OCI-LY7 (cell line): ENCODE measurements at regions not wholly inside any gene's neighbourhood (a gene's known extent, or its start where the extent isn't known, plus 50 kb on each side); places are given as distances from the start of the nearest gene placed in this dataset.
"Not testable (repeated sequence)": the region's sequence is repeated elsewhere in the genome, so short reads cannot be mapped to it uniquely, and the experiment has no call there.

Experiments
- BruUV-seq: library from RNA; stranded (reverse); fragments of 400-500 nt; replicated peaks from 2 replicates; lab custom pipeline; 2021; lab: Mats Ljungman, UMichigan
- CTCF ChIA-PET: fragments of 300-600 bp; sonication (Branson Sonifier 250); formaldehyde crosslinking; loops from one replicate; lab custom pipeline; 2022; ENCODE audit warnings: antibody characterized with exemption; ENCODE audit not compliant: unreplicated experiment; lab: Charles Lee
- POLR2A ChIA-PET: fragments of 300-600 bp; sonication (Branson Sonifier 250); formaldehyde crosslinking; loops from one replicate; lab custom pipeline; 2022; ENCODE audit warnings: antibody characterized with exemption; lab: Charles Lee
- DNase-seq: peaks from one replicate; pipeline ENCODE4 v3.0.0-alpha.2; 2015; ENCODE audit warnings: low spot score
- H2AFZ ChIP-seq: fragments of 200-600 bp; sonication (generic), shearing (Covaris generic); 2 replicates; pipeline ENCODE4 v1.6.1; 2014; ENCODE audit warnings: mild to moderate bottlenecking, antibody characterized with exemption, low read length, moderate library complexity
- H3K27ac ChIP-seq: fragments of 200-600 bp; sonication (generic); 2 replicates; pipeline ENCODE4 v1.5.1; 2014; ENCODE audit warnings: mixed run types, low read depth, mild to moderate bottlenecking, moderate library complexity, low read length, inconsistent platforms; ENCODE audit not compliant: poor library complexity, severe bottlenecking
- H3K36me3 ChIP-seq: fragments of 200-600 bp; sonication (generic); 2 replicates; pipeline ENCODE4 v1.6.1; 2014; ENCODE audit warnings: mild to moderate bottlenecking, antibody characterized with exemption, low read length, moderate library complexity, mixed read lengths; ENCODE audit not compliant: insufficient read depth
- H3K4me1 ChIP-seq: fragments of 200-600 bp; sonication (generic); 2 replicates; pipeline ENCODE4 v1.5.1; 2014; ENCODE audit warnings: mild to moderate bottlenecking, low read length; ENCODE audit not compliant: insufficient read depth, poor library complexity, severe bottlenecking
- H3K4me2 ChIP-seq: fragments of 200-600 bp; sonication (generic); 2 replicates; pipeline ENCODE4 v1.6.1; 2014; ENCODE audit warnings: mild to moderate bottlenecking, low read length
- H3K4me3 ChIP-seq: fragments of 200-600 bp; sonication (generic); 2 replicates; pipeline ENCODE4 v1.5.1; 2014; ENCODE audit warnings: mild to moderate bottlenecking, low read depth, low read length; ENCODE audit not compliant: poor library complexity, severe bottlenecking
- H3K79me2 ChIP-seq: fragments of 200-600 bp; sonication (generic); 2 replicates; pipeline ENCODE4 v1.6.1; 2016; ENCODE audit warnings: low read depth, mild to moderate bottlenecking, low read length, moderate library complexity, mixed read lengths; ENCODE audit not compliant: insufficient read depth
- H3K9me2 ChIP-seq: fragments of 200-600 bp; sonication (generic); 2 replicates; pipeline ENCODE4 v1.6.1; 2016; ENCODE audit warnings: mild to moderate bottlenecking, low read length, mixed read lengths; ENCODE audit not compliant: insufficient read depth
- H3K9me3 ChIP-seq: fragments of 200-600 bp; sonication (generic); 2 replicates; pipeline ENCODE4 v1.6.1; 2014; ENCODE audit warnings: mild to moderate bottlenecking, mixed run types, low read length, mixed read lengths
- H4K20me1 ChIP-seq: fragments of 200-600 bp; sonication (generic); 2 replicates; pipeline ENCODE4 v1.6.1; 2014; ENCODE audit warnings: mild to moderate bottlenecking, antibody characterized with exemption, low read length, moderate library complexity, mixed read lengths; ENCODE audit not compliant: insufficient read depth
- EZH2phosphoT487 ChIP-seq: fragments of 200-600 bp; sonication (generic); IDR thresholded peaks from 2 replicates; pipeline ENCODE4 v1.6.1; 2018; ENCODE audit warnings: low read depth, borderline replicate concordance, mild to moderate bottlenecking, mixed run types, antibody characterized with exemption, low read length, moderate library complexity, mixed read lengths
- intact Hi-C: fragments of 100-400 bp; cut with micrococcal nuclease; formaldehyde crosslinking; loops from one replicate; pipeline ENCODE4 v1.10.0; 2022; ENCODE audit not compliant: unreplicated experiment
- TF ChIP-seq, protein P1 (sequence below): fragments of 200-600 bp; sonication (generic); conservative IDR thresholded peaks from 2 replicates; pipeline ENCODE4 v1.5.1; 2014; ENCODE audit warnings: mild to moderate bottlenecking, antibody characterized with exemption, low read length, moderate library complexity, mixed read lengths

DNA sequence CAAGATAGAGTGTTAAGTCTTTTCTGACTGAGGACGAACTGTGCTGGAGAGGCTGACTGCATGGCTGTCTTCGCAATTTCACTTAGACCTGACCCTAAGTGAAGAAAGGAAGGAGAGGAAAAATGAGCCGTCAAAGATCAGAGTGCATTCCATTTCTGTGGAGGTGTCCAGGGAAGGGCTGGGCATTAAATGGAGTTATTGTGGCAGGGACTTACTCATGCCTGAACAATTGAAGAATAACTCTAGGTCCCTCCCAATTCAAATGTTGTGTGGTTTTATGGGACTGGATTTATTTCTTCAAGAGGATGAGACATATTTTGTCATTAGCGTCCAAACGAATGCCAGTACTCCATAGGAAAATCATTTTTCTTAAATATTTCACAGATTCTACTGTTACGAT, 187.3 kb upstream of the CFAP20DC start:
- no peak overlapping the region for H3K27ac ChIP-seq
- no TSS peak for BruUV-seq
- no peak for DNase-seq
- H3K4me3 ChIP-seq: no peak overlapping the region
- H3K4me1 ChIP-seq: no peaks in the 10 kb centered on the region
- H3K79me2 ChIP-seq: no peaks in the 10 kb centered on the region
- H2AFZ ChIP-seq: no peak overlapping the region
- no peaks in the 10 kb centered on the region for H3K9me3 ChIP-seq
- intact Hi-C loops: no loop called here
- no peak overlapping the region for H3K4me2 ChIP-seq
- ChIA-PET POLR2A (interaction anchor here (1.0 kb wide), 1 partner anchor 49 kb away, joined by 3 read pairs; no protein-coding TSS in a partner anchor), CTCF (no interaction called here)
- H4K20me1 ChIP-seq: no peaks in the 10 kb centered on the region
- no peaks in the 10 kb centered on the region for H3K9me2 ChIP-seq
- no peaks in the 10 kb centered on the region for H3K36me3 ChIP-seq
- TF ChIP-seq, protein P1, sequence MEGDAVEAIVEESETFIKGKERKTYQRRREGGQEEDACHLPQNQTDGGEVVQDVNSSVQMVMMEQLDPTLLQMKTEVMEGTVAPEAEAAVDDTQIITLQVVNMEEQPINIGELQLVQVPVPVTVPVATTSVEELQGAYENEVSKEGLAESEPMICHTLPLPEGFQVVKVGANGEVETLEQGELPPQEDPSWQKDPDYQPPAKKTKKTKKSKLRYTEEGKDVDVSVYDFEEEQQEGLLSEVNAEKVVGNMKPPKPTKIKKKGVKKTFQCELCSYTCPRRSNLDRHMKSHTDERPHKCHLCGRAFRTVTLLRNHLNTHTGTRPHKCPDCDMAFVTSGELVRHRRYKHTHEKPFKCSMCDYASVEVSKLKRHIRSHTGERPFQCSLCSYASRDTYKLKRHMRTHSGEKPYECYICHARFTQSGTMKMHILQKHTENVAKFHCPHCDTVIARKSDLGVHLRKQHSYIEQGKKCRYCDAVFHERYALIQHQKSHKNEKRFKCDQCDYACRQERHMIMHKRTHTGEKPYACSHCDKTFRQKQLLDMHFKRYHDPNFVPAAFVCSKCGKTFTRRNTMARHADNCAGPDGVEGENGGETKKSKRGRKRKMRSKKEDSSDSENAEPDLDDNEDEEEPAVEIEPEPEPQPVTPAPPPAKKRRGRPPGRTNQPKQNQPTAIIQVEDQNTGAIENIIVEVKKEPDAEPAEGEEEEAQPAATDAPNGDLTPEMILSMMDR: no peak
- no peak for TF ChIP-seq EZH2phosphoT487

DNA sequence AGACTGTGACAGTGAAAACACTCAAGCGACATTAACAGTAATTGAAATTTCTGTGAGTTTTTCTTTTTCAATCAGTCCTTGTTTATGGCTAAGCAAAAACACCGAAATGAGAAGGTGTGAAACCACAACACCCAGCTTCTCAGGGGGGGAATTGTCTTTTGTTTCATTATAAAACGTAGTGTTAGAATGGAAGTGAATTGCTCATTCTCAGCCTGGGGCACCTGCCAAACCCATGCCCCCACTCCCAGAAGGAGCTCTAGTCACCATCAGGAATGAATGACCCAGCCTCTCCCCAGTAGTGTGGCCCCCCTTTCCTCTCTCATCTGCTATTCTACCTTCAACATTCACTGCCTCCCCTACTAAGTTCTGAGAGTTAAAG, 185.8 kb upstream of the CFAP20DC start:
- no peaks in the 10 kb centered on the region for H3K9me2 ChIP-seq
- H3K4me2 ChIP-seq: no peak overlapping the region
- POLR2A ChIA-PET: interaction anchor here (0.8 to 1.2 kb wide), 2 partner anchors 72 to 183 kb away, joined by 3 to 5 read pairs; no protein-coding TSS in a partner anchor
- no peaks in the 10 kb centered on the region for H4K20me1 ChIP-seq
- no peaks in the 10 kb centered on the region for H3K36me3 ChIP-seq
- BruUV-seq: no TSS peak
- no peaks in the 10 kb centered on the region for H3K79me2 ChIP-seq
- H3K9me3 ChIP-seq: no peaks in the 10 kb centered on the region
- intact Hi-C loops: no loop called here
- H3K27ac ChIP-seq: no peak overlapping the region
- no peaks in the 10 kb centered on the region for H3K4me1 ChIP-seq
- no peak overlapping the region for H3K4me3 ChIP-seq
- CTCF ChIA-PET: no interaction called here
- DNase-seq: no peak
- H2AFZ ChIP-seq: no peak overlapping the region
- TF ChIP-seq EZH2phosphoT487: no peak
- TF ChIP-seq, protein P1: no peak

DNA sequence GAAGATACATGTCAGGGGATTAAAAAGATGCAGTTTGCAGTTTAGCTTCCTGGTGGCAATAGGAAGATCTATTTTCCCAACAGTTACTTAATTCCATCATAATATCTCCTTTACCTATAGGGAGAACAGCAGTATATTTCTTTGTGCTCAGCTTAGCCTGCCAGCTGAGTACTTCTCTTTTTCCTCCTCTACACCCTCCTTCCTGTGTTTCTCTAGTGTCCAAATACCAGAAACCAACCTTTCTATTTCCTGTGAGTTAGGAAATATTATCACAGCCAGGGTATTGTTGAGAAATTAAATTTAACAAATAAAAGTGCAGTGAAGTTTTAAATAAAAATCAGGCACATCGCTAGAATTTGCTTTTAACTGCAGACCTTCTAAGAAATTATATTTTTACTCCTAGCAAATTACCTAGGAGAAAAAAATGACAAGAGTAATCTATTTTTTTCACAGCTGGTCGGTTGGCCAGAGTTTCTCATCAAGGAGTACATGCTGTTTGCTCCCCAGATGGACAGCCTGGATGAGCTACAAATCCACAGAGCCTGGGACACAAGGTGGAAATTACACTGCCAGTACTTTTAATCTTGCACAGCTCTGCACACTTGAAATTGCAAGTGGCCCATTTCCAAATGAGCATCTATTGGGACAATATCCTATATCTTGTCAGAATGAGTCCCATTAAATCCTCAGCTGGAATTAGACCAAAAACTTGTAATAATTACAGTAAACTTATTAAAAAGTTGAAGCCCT, 185.2 kb upstream of the CFAP20DC start:
- BruUV-seq: no TSS peak
- intact Hi-C loops: no loop called here
- H3K36me3 ChIP-seq: no peaks in the 10 kb centered on the region
- no peak for DNase-seq
- no peak overlapping the region for H3K4me2 ChIP-seq
- no peak overlapping the region for H3K4me3 ChIP-seq
- no peak overlapping the region for H2AFZ ChIP-seq
- H4K20me1 ChIP-seq: no peaks in the 10 kb centered on the region
- no peaks in the 10 kb centered on the region for H3K4me1 ChIP-seq
- no peaks in the 10 kb centered on the region for H3K79me2 ChIP-seq
- ChIA-PET CTCF (no interaction called here), POLR2A (no interaction called here)
- no peaks in the 10 kb centered on the region for H3K9me2 ChIP-seq
- H3K27ac ChIP-seq: no peak overlapping the region
- TF ChIP-seq, protein P1: no peak
- TF ChIP-seq EZH2phosphoT487: no peak
- no peaks in the 10 kb centered on the region for H3K9me3 ChIP-seq

- CTCF ChIA-PET, H4K20me1 ChIP-seq, H3K27ac ChIP-seq, H2AFZ ChIP-seq, POLR2A ChIA-PET, DNase-seq, H3K36me3 ChIP-seq, H3K4me2 ChIP-seq, intact Hi-C loops, H3K9me2 ChIP-seq, H3K4me1 ChIP-seq, H3K4me3 ChIP-seq, H3K9me3 ChIP-seq, H3K79me2 ChIP-seq, BruUV-seq: not testable (repeated sequence)
These were observed 180.6 kb upstream of the CFAP20DC start for GRCh38 chr3:59230379-59230778.
